Astrocyte of the spinal cord (primary cell): ENCODE measurements at regions not wholly inside any gene's neighbourhood (a gene's known extent, or its start where the extent isn't known, plus 50 kb on each side); places are given as distances from the start of the nearest gene placed in this dataset.
"Not testable (repeated sequence)": the region's sequence is repeated elsewhere in the genome, so short reads cannot be mapped to it uniquely, and the experiment has no call there.

Experiments
- DNase-seq: peaks from one replicate; pipeline ENCODE4 v3.0.0; 2011; ENCODE audit warnings: low read depth, low spot score
- H3K4me3 ChIP-seq: 2 replicates; pipeline ENCODE4 v1.5.1; 2011; ENCODE audit warnings: low read depth, mild to moderate bottlenecking, low read length, moderate library complexity
- in situ Hi-C: cut with HindIII; loops from 2 replicates; pipeline ENCODE4 v1.10.0; 2017; ENCODE audit warnings: low sequenced_read_pairs
- TF ChIP-seq, protein P1 (sequence below): IDR thresholded peaks from 2 replicates; pipeline ENCODE4 v1.5.1; 2012; ENCODE audit warnings: low read depth, mild to moderate bottlenecking, low read length, inconsistent platforms

DNA sequence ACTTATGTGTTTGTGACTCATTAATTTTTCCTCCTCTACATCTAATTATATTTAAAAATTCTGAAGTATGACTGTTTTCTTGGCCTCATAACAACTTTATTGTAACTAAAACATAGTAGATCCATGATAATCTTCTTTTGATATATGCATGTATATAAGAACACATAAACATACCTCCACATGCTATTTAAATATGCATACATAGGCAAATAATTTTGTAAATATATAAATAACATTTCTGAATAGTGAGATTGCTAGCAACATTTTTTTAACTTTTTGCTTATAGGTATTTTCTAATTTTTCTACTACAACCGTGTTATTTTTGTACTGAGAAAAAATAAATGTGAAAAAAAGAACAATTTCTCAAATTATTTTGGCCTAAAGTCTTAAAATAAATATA lies 627.6 kb downstream of the HTR1B start:
- TF ChIP-seq, protein P1, sequence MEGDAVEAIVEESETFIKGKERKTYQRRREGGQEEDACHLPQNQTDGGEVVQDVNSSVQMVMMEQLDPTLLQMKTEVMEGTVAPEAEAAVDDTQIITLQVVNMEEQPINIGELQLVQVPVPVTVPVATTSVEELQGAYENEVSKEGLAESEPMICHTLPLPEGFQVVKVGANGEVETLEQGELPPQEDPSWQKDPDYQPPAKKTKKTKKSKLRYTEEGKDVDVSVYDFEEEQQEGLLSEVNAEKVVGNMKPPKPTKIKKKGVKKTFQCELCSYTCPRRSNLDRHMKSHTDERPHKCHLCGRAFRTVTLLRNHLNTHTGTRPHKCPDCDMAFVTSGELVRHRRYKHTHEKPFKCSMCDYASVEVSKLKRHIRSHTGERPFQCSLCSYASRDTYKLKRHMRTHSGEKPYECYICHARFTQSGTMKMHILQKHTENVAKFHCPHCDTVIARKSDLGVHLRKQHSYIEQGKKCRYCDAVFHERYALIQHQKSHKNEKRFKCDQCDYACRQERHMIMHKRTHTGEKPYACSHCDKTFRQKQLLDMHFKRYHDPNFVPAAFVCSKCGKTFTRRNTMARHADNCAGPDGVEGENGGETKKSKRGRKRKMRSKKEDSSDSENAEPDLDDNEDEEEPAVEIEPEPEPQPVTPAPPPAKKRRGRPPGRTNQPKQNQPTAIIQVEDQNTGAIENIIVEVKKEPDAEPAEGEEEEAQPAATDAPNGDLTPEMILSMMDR: no peak
- in situ Hi-C loops: no loop called here

DNA sequence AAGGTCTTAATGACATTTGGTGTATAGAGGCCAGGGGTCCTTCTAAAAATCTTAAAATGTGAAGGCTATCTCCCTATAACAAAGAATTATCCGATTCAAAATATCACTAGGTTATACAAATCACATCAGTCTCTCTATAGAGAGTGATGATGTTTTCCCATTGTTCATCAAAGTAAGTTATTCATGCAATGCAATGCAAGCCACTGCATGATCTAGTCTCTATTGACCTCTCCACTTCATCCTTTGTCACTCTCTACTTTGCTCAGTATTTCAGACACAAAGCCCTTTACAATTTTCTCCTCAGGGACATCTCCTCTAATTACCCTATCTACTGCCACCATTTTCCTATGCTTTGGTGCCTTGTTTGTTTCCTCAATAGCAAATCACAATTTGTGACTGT lies 628.0 kb downstream of the HTR1B start:
- no peak for DNase-seq
- in situ Hi-C loops: no loop called here
- TF ChIP-seq, protein P1: no peak
- H3K4me3 ChIP-seq: no peak overlapping the region

More for the DNA sequence above, 627.6 kb downstream of the HTR1B start:
- no peak overlapping the region for H3K4me3 ChIP-seq
- DNase-seq: no peak

DNA sequence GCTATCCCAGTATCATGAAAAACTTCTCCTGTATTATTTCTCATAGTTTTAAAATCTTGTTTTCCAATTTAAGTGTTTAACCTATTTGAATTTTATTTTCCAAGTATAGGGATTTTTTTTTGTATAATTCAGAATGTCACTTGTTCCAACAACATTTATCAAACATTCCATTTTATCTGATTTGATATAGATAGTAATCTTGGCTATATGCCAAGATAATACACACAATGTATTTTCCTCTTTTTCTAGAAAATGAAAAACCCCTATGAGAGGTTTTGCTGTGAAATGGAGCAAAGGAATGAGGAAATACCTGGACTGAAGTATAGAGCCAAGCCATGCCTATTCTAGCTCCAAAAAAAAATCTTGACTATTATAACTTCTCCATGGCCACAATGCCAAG lies 628.9 kb downstream of the HTR1B start:
- no peak overlapping the region for H3K4me3 ChIP-seq
- in situ Hi-C loops: no loop called here
- TF ChIP-seq, protein P1: no peak
- no peak for DNase-seq

DNA sequence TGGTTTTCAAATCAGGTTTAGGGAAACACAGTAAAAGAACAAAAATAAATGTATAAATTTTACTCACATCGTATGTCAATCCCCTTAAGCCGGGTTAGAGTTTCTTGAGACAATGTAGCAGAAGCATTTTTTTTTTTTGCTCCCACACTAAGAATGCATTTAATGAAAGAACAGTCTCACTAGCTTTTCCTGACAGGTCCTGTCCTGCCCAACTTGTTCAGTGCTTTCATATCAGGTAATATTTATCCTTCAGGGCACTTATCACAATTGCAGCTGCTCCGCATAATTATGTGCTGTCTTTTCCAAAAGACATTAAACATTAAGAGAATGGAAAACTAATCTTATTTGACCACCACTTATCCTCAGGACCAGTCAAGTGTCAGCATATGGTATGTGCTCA lies 632.0 kb downstream of the HTR1B start:
- DNase-seq: no peak
- in situ Hi-C loops: no loop called here
- no peak overlapping the region for H3K4me3 ChIP-seq
- TF ChIP-seq, protein P1: no peak

DNA sequence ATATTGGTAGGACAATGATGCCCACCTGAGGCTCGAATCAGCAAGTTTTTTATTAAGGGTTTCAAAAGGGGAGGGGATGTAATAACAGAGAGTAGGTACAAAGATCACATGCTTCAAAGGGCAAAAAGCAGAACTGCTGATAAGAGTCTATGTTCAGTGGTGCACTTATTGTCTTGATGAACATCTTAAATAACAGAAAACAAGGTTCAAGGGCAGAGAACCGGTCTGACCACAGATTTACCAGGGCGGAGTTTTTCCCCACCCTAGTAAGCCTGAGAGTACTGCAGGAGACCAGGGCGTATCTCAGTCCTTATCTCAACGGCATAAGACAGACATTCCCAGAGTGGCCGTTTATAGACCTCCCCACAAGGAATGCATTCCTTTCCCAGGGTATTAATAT lies 639.7 kb downstream of the HTR1B start:
- DNase-seq, in situ Hi-C loops, H3K4me3 ChIP-seq: not testable (repeated sequence)

DNA sequence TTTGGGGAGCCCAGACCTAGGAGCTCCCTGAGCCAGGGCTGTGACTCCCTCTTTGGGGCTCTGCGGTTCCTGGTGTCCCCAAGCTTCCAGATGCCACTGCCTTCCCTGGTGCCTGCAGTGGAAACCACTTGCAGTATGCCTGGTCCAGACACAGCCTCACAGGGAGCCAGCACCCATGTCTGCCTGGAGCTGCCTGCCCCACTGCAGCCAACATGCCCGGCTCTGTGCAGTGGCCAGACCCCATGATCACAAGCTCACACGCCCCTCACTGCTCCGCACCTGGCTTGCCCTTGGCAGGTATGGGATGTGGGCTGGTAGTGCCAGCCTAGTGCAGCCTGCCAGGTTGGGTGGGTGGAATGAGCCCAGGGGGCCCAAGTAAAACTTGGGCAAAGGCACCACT lies 644.8 kb downstream of the HTR1B start:
- in situ Hi-C loops: no loop called here
- H3K4me3 ChIP-seq: no peak overlapping the region

DNA sequence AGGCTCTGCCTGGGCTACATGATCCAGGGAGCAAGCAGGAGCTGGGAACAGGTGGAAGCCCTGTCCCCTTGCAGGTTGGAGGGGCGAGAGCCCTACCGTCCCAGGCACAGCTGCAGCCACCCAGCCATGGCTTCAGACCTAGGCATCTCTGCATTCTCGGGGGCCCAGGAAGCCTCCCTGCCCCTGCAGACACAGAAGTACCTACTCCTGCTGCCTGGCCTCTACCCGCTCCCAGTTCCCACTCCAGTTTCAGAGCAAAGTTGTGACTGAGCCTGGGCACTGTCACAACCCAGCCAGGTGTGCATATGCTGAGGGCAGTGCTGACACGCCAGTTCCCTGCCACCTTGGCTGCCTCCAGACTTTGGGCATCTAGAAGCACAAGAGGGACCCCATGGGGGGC lies 645.9 kb downstream of the HTR1B start:
- DNase-seq: no peak
- TF ChIP-seq, protein P1: no peak
- in situ Hi-C loops: no loop called here
- H3K4me3 ChIP-seq: no peak overlapping the region

More for the DNA sequence above, 644.8 kb downstream of the HTR1B start:
- TF ChIP-seq, protein P1: no peak
- DNase-seq: no peak
